H9 (cell line): ENCODE measurements at regions not wholly inside any gene's neighbourhood (a gene's known extent, or its start where the extent isn't known, plus 50 kb on each side); places are given as distances from the start of the nearest gene placed in this dataset.

Experiments
- DNase-seq: peaks from one replicate; pipeline ENCODE4 v3.0.0-alpha.2; 2017
- H2AFZ ChIP-seq: one replicate; pipeline ENCODE4 v1.6.1; 2013; ENCODE audit warnings: mild to moderate bottlenecking, low read length, control low read depth, moderate library complexity
- H2AK5ac ChIP-seq: 2 replicates; pipeline ENCODE4 v1.6.1; 2013; ENCODE audit warnings: low read length, control low read depth, mixed read lengths; ENCODE audit not compliant: insufficient read length
- H2BK120ac ChIP-seq: one replicate; pipeline ENCODE4 v1.6.1; 2013; ENCODE audit warnings: low read depth, mild to moderate bottlenecking, low read length, control low read depth, inconsistent platforms; ENCODE audit not compliant: poor library complexity, severe bottlenecking
- H2BK12ac ChIP-seq: 2 replicates; pipeline ENCODE4 v1.6.1; 2013; ENCODE audit warnings: low read length, control low read depth, mixed read lengths, low read depth; ENCODE audit not compliant: insufficient read length
- H2BK15ac ChIP-seq: 2 replicates; pipeline ENCODE4 v1.6.1; 2013; ENCODE audit warnings: low read depth, low read length, control low read depth
- H2BK20ac ChIP-seq: one replicate; pipeline ENCODE4 v1.6.1; 2013; ENCODE audit warnings: low read depth, mild to moderate bottlenecking, low read length, control low read depth, inconsistent platforms; ENCODE audit not compliant: poor library complexity, severe bottlenecking
- H2BK5ac ChIP-seq: 2 replicates; pipeline ENCODE4 v1.6.1; 2013; ENCODE audit warnings: low read length, control low read depth, mixed read lengths; ENCODE audit not compliant: insufficient read length
- H3K14ac ChIP-seq: 2 replicates; pipeline ENCODE4 v1.6.1; 2013; ENCODE audit warnings: low read length, control low read depth; ENCODE audit not compliant: insufficient read depth
- H3K18ac ChIP-seq: 2 replicates; pipeline ENCODE4 v1.6.1; 2013; ENCODE audit warnings: low read depth, mild to moderate bottlenecking, mixed read lengths, low read length, control low read depth; ENCODE audit not compliant: insufficient read length
- H3K23ac ChIP-seq: 2 replicates; pipeline ENCODE4 v1.6.1; 2013; ENCODE audit warnings: low read length, control low read depth, mixed read lengths, low read depth; ENCODE audit not compliant: insufficient read length
- H3K23me2 ChIP-seq: 2 replicates; pipeline ENCODE4 v1.6.1; 2013; ENCODE audit warnings: low read depth, mild to moderate bottlenecking, mixed read lengths, low read length, control low read depth; ENCODE audit not compliant: insufficient read length, poor library complexity, severe bottlenecking
- H3K27ac ChIP-seq: 2 replicates; pipeline ENCODE4 v1.5.1; 2013; ENCODE audit warnings: low read length, control low read depth, mixed read lengths, low read depth; ENCODE audit not compliant: insufficient read length
- H3K27me3 ChIP-seq: 2 replicates; pipeline ENCODE4 v1.6.1; 2013; ENCODE audit warnings: low read length, control low read depth, inconsistent platforms; ENCODE audit not compliant: insufficient read depth
- H3K4ac ChIP-seq: 2 replicates; pipeline ENCODE4 v1.6.1; 2013; ENCODE audit warnings: low read depth, mild to moderate bottlenecking, control low read depth, inconsistent platforms, low read length, moderate library complexity
- H3K4me1 ChIP-seq: 2 replicates; pipeline ENCODE4 v1.6.1; 2013; ENCODE audit warnings: low read length, control low read depth, inconsistent platforms; ENCODE audit not compliant: insufficient read depth
- H3K4me2 ChIP-seq: 2 replicates; pipeline ENCODE4 v1.6.1; 2013; ENCODE audit warnings: low read length, control low read depth, mixed read lengths; ENCODE audit not compliant: insufficient read length, insufficient read depth
- H3K56ac ChIP-seq: 2 replicates; pipeline ENCODE4 v1.6.1; 2013; ENCODE audit warnings: low read depth, mild to moderate bottlenecking, mixed read lengths, low read length, control low read depth; ENCODE audit not compliant: insufficient read length
- H3K79me1 ChIP-seq: 2 replicates; pipeline ENCODE4 v1.6.1; 2013; ENCODE audit warnings: low read depth, mild to moderate bottlenecking, moderate library complexity, low read length, control low read depth, inconsistent platforms; ENCODE audit not compliant: insufficient read depth, poor library complexity, severe bottlenecking
- H3K79me2 ChIP-seq: 2 replicates; pipeline ENCODE4 v1.6.1; 2013; ENCODE audit warnings: low read length, control low read depth, inconsistent platforms; ENCODE audit not compliant: insufficient read depth
- H3K9ac ChIP-seq: 2 replicates; pipeline ENCODE4 v1.6.1; 2013; ENCODE audit warnings: low read length, control low read depth, mixed read lengths; ENCODE audit not compliant: insufficient read length; ENCODE audit errors: extremely low read depth
- H3K9me3 ChIP-seq: one replicate; pipeline ENCODE4 v1.6.1; 2013; ENCODE audit warnings: low read depth, low read length, inconsistent platforms; ENCODE audit not compliant: control insufficient read depth
- H3T11ph ChIP-seq: one replicate; pipeline ENCODE4 v1.6.1; 2013; ENCODE audit warnings: mild to moderate bottlenecking, low read length, control low read depth, inconsistent platforms
- H4K20me1 ChIP-seq: one replicate; pipeline ENCODE4 v1.6.1; 2013; ENCODE audit not compliant: control insufficient read depth, insufficient read length, insufficient read depth
- H4K5ac ChIP-seq: 2 replicates; pipeline ENCODE4 v1.6.1; 2013; ENCODE audit warnings: low read depth, mild to moderate bottlenecking, mixed read lengths, low read length, control low read depth; ENCODE audit not compliant: insufficient read length
- H4K8ac ChIP-seq: replicated peaks from 2 replicates; pipeline ENCODE4 v1.6.1; 2013; ENCODE audit warnings: low read length, control low read depth, mixed read lengths, low read depth; ENCODE audit not compliant: insufficient read length
- H4K91ac ChIP-seq: 2 replicates; pipeline ENCODE4 v1.6.1; 2013; ENCODE audit warnings: low read depth, mild to moderate bottlenecking, moderate library complexity, mixed read lengths, low read length, control low read depth; ENCODE audit not compliant: insufficient read length
- H3K27ac Mint-ChIP-seq, 3 experiments: 2 replicates in 2 of 3; 3 replicates in 1 of 3; pipeline ENCODE4 v1.8.0; 2020 to 2021; ENCODE audit warnings: mixed read lengths in 3 of 3, mild to moderate bottlenecking in 1 of 3, moderate library complexity in 1 of 3
- H3K27me3 Mint-ChIP-seq: 2 replicates; pipeline ENCODE4 v1.8.0; 2021; ENCODE audit warnings: low read depth, mild to moderate bottlenecking, moderate library complexity, mixed read lengths
- H3K36me3 Mint-ChIP-seq, 3 experiments: 2 replicates in 2 of 3; 3 replicates in 1 of 3; pipeline ENCODE4 v1.8.0; 2020 to 2021; ENCODE audit warnings: low read depth in 3 of 3, mixed read lengths in 3 of 3; ENCODE audit not compliant: insufficient read depth in 1 of 3
- H3K4me1 Mint-ChIP-seq, 2 experiments: 2 replicates each; pipeline ENCODE4 v1.8.0; 2020; ENCODE audit warnings: mixed read lengths in 2 of 2
- H3K4me3 Mint-ChIP-seq, 2 experiments: 2 replicates in 1 of 2; 3 replicates in 1 of 2; pipeline ENCODE4 v1.8.0; 2020 to 2021; ENCODE audit warnings: mild to moderate bottlenecking in 2 of 2, mixed read lengths in 2 of 2, moderate library complexity in 1 of 2
- H3K9me3 Mint-ChIP-seq, 2 experiments: 2 replicates in 1 of 2; 3 replicates in 1 of 2; pipeline ENCODE4 v1.8.0; 2020; ENCODE audit warnings: mild to moderate bottlenecking in 2 of 2, mixed read lengths in 2 of 2, moderate library complexity in 1 of 2
- CTCF ChIP-seq: fragments of 200-600 bp; sonication (generic); conservative IDR thresholded peaks from 3 replicates; pipeline ENCODE4 v1.8.0; 2021; ENCODE audit warnings: antibody characterized with exemption, mild to moderate bottlenecking
- WGBS: extraction: QIAGEN DNeasy Blood & Tissue Kit; methylation state at CpG from one replicate; pipeline ENCODE4 v1.1.7; 2013; ENCODE audit warnings: missing lambda C conversion rate, low lambda C conversion rate, mixed read lengths; ENCODE audit not compliant: insufficient read length; ENCODE audit errors: extremely low coverage; 5-methylcytosine and 5-hydroxymethylcytosine counted together

DNA sequence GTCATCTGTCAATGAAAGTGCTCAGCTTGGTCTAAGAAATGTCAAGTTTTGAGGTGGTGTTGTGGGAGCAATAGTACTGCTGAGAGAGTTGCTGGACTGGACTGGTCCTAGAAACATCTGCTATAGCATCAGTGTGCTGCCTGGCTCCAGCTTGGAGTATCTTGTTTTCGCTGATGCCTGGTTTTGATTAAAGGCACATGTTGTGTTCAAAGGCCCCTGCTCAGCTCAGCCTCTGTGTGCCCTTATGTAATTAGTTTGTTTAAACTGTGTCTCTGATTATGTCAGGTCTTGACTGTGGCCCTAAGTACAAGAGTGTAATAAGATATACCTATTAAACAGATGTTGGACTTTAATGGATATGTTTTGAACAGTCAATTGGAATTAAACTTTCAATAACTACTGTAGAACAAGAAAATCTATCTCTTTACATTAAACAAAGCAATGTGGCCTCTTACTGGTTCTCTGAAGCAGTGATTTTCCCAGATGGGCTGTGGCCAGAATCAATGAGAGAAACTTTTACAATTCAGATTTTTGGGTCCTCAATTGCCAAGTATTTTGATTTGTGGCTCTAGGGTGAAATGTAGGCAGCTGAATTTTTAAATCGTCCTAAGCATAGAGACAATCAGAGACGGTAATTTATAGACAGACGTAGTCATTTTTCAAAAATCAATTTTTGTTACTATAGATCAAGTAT is 668.2 kb downstream of the DHX35 start:
- Histone ChIP-seq H3K4me1 (no peaks in the 10 kb centered on the region), H2BK20ac (no peak overlapping the region), H3K56ac (no peak overlapping the region), H4K20me1 (no peaks in the 10 kb centered on the region), H3K4me2 (no peak overlapping the region), H2BK5ac (no peak overlapping the region), H2AFZ (no peak overlapping the region), H3K79me1 (no peaks in the 10 kb centered on the region), H2BK120ac (no peak overlapping the region), H3K79me2 (no peaks in the 10 kb centered on the region), H3K23me2 (no peaks in the 10 kb centered on the region), H2BK15ac (no peak overlapping the region), H3K4ac (no peak overlapping the region), H4K91ac (no peak overlapping the region), H2AK5ac (no peak overlapping the region), H3K9ac (no peak overlapping the region), H3K23ac (no peak overlapping the region), H2BK12ac (no peak overlapping the region), H3K27me3 (no peaks in the 10 kb centered on the region), H3K18ac (no peak overlapping the region), H3K9me3 (no peaks in the 10 kb centered on the region), H4K8ac (no peak overlapping the region), H3K27ac (no peak overlapping the region), H3K14ac (no peak overlapping the region), H4K5ac (no peak overlapping the region), H3T11ph (no peak overlapping the region)
- Mint-ChIP-seq H3K4me3 (no peak overlapping the region), H3K4me1 (peaks cover 0 to 6% of the 10 kb centered on the region in 2 experiments; a peak in 1 of 4 replicates), H3K27ac (no peak overlapping the region), H3K36me3 (no peaks in the 10 kb centered on the region), H3K27me3 (no peaks in the 10 kb centered on the region; the same call in 1 of the 2 replicates), H3K9me3 (no peaks in the 10 kb centered on the region)
- TF ChIP-seq CTCF, result no peak
- DNase-seq, result no peak
- WGBS, result no CpG with 5 or more reads among the region's 4 CpGs
